RWPE1 (cell line): ENCODE measurements at regions not wholly inside any gene's neighbourhood (a gene's known extent, or its start where the extent isn't known, plus 50 kb on each side); places are given as distances from the start of the nearest gene placed in this dataset.
"Not testable (repeated sequence)": the region's sequence is repeated elsewhere in the genome, so short reads cannot be mapped to it uniquely, and the experiment has no call there.

Source experiments
- CTCF ChIA-PET: fragments of 350-600 bp; sonication (Branson Sonifier 250); formaldehyde crosslinking; extraction: SDS; loops from one replicate; lab custom pipeline; 2021; lab: Yijun Ruan, JAX
- POLR2A ChIA-PET: fragments of 400-600 bp; formaldehyde crosslinking; extraction: SDS; loops from one replicate; lab custom pipeline; 2020; ENCODE audit warnings: antibody characterized with exemption; ENCODE audit not compliant: low non-redundant PET; lab: Yijun Ruan, JAX
- DNase-seq: peaks from one replicate; pipeline ENCODE4 v3.0.0; 2012; ENCODE audit warnings: low spot score
- H3K27ac ChIP-seq: fragments of 450-650 bp; 2 replicates; pipeline ENCODE4 v1.5.1; 2017
- CTCF ChIP-seq: fragments of 450-650 bp; conservative IDR thresholded peaks from 2 replicates; pipeline ENCODE4 v1.5.1; 2017; ENCODE audit warnings: low read depth, mild to moderate bottlenecking

DNA sequence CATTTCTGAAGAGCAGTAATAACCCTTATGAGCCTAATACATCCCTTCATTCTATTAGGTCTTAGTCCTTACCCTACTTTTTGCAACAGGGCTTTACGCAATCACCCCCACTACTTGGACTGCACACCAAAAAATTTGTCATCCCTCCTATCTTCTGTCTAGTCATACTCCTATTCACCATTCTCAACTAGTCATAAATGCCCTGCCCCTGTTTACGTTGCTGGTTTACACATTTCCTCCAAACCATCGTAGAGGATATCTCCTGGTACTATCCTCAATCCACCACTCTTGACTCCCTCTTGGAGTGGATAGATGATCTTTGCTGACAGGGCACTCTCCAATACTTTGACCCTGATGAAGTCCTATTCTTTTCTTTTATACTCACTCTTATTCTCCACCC, 98.2 kb upstream of the CCNG1 start:
- ChIA-PET POLR2A (no interaction called here), CTCF (no interaction called here)
- no peak for TF ChIP-seq CTCF
- DNase-seq = no peak
- H3K27ac ChIP-seq = no peak overlapping the region

- POLR2A ChIA-PET, CTCF ChIA-PET, DNase-seq, H3K27ac ChIP-seq: not testable (repeated sequence)
Observed at GRCh38 chr5:163340378-163340777, 97.0 kb upstream of the CCNG1 start.

DNA sequence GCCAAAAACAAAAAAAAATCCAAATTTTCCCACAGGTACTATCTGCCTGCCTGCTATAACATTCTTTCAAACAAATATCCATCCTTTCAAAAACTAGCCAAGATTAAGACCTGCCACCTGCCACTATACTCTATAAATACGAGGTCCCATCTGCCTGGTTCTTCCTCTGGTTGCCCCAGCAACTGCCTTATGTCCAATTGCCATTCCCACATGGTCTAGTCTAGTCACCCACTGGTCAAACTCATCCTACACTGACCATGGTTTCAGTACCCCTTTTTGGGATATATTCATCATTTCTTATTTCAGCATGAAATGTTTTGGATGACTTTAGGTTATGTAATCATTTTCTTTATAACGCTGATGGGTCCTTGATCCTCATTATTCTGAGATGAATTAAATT, 95.1 kb upstream of the CCNG1 start:
- TF ChIP-seq CTCF = no peak
- no peak overlapping the region for H3K27ac ChIP-seq
- ChIA-PET POLR2A (no interaction called here), CTCF (no interaction called here)
- no peak for DNase-seq

DNA sequence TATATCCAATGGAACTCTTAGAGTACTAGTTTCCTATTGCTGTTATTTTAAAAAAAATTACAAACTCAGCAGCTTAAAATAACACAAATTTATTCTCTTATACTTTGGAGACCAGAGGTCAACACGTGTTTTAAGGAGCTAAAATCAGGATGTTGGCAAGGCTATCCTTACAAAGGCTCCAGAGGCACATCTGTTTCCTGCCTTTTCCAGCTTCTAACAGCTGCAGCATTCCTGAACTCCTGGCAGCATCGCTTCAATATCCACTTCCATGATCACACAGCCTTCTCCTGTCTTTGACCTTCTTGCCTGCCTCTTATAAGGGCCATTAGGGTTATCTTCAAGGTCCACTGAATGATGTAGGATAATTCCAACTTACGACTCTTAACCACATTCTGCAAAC, 92.2 kb upstream of the CCNG1 start:
- H3K27ac ChIP-seq = no peak overlapping the region
- TF ChIP-seq CTCF = no peak
- DNase-seq = no peak
- CTCF ChIA-PET = interaction anchor here (0.7 to 1.2 kb wide), 3 partner anchors 63 to 1579 kb away, joined by 3 read pairs; no protein-coding TSS in a partner anchor
- POLR2A ChIA-PET = no interaction called here

DNA sequence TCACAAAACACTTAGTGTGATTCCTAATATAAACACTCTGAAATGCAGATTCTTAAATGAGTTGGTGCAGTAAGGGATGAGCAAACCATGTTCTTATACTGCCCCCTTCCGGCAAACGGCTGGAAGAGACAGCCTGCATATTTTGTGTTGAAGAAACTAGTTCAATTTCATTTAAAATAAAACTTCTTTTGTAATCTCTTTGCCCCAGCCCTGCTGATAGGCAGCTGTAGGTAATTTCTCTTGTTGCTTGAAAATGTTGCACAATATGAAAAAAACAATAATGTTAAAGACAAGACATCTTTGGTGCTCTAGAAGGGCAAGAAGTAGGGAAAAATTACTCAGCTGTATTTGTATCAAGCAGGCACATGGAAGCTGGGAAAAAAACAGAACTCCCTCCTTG, 89.7 kb upstream of the CCNG1 start:
- H3K27ac ChIP-seq = no peak overlapping the region
- peak; percentile 84 for TF ChIP-seq CTCF
- ChIA-PET CTCF (interaction anchor here (0.6 to 0.9 kb wide), 14 partner anchors 9 to 1517 kb away, joined by 3 to 8 read pairs (median 4); no protein-coding TSS in a partner anchor), POLR2A (no interaction called here)
- peak; percentile 47 for DNase-seq

GRCh38 chr5:163350083-163350482, 87.3 kb upstream of the CCNG1 start:
- CTCF ChIA-PET = interaction anchor here (0.5 to 0.6 kb wide), 2 partner anchors 1471 to 1824 kb away, joined by 3 to 4 read pairs; no protein-coding TSS in a partner anchor
- POLR2A ChIA-PET = no interaction called here
- no peak for DNase-seq
- TF ChIP-seq CTCF = no peak
- H3K27ac ChIP-seq = no peak overlapping the region

DNA sequence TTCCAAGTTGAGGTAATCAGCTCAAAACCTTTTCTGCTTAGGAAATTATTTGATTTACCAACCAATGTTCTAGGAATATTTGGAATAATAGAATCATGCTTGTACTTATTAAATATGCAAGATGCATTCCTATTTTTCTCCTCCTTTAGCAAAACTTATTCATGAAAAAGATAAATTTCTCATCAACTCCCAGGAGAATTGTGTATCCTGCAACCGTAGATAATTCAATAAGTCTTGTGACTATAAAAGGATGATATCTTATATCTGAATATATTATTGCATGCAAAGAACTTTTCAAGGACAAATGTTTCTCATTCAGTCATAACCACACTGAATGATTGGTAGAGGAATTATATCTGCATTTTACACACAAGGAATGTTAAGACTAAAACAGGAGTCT, 84.9 kb upstream of the CCNG1 start:
- no peak for TF ChIP-seq CTCF
- POLR2A ChIA-PET = no interaction called here
- no peak for DNase-seq
- CTCF ChIA-PET = interaction anchor here (0.6 kb wide), 1 partner anchor 1000 kb away, joined by 3 read pairs; no protein-coding TSS in a partner anchor
- H3K27ac ChIP-seq = no peak overlapping the region

DNA sequence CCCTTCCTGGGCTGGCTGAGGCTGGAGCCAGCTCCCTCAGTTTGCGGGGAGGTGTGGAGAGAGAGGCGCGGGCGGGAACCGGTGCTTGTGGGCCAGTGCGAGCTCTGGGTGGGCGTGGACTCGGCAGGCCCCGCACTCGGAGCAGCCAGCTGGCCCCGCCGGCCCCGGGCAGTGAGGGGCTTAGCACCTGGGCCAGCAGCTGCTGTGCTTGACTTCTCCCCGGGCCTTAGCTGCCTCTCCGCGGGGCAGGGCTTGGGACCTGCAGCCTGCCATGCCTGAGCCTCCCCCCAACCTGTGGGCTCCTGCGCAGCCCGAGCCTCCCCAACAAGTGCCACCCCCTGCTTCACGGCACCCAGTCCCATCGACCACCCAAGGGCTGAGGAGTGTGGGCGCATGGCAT, 81.6 kb upstream of the CCNG1 start:
- CTCF ChIA-PET = interaction anchor here (1.6 kb wide), 1 partner anchor 8 kb away, joined by 4 read pairs; no protein-coding TSS in a partner anchor
- POLR2A ChIA-PET, DNase-seq, H3K27ac ChIP-seq: not testable (repeated sequence)
